ENCODE measurements at regions not wholly inside any gene's neighbourhood (a gene's known extent, or its start where the extent isn't known, plus 50 kb on each side); places are given as distances from the start of the nearest gene placed in this dataset.

- no peak for TF ChIP-seq MAX (IDR thresholded peaks at IDR 0.05; ENCODE audit: low read depth, low read length)
- TF ChIP-seq CTCF (IDR thresholded peaks at IDR 0.05; ENCODE audit: low read depth, low read length) = no peak
Observed at GRCh38 chr2:241996100-241996499, 126.6 kb downstream of the RTP5 start.
